ENCODE measurements at regions not wholly inside any gene's neighbourhood (a gene's known extent, or its start where the extent isn't known, plus 50 kb on each side); places are given as distances from the start of the nearest gene placed in this dataset.

DNA sequence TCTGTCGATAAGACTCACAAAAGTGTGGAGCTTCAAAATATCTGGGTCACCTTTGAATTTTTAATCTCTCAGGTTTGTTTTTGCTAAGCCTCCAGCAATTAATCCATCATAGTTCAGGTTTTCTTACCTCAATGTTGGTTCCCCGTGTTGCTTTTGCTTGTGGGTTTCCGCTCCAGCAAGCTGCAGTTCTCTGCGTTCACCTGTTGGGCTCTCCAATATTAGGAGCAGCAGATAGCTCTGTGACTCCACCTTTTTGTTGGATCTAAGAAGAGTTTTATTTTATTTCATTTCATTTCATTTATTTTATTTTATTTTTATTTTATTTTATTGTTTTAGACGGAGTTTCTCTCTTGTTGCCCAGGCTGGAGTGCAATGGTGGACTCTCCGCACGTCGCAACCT lies 335.5 kb downstream of the COL11A1 start:
- DNase-seq (ENCODE audit: low read depth in 4 of 6, low spot score in 6 of 6), result no peak
- H3K4me1 ChIP-seq (ENCODE audit: control insufficient read depth, insufficient read depth, low read length), result no peaks in the 10 kb centered on the region
- WGBS (ENCODE audit: insufficient coverage), result 80% methylated on average over 1 of the region's 8 CpGs

DNA sequence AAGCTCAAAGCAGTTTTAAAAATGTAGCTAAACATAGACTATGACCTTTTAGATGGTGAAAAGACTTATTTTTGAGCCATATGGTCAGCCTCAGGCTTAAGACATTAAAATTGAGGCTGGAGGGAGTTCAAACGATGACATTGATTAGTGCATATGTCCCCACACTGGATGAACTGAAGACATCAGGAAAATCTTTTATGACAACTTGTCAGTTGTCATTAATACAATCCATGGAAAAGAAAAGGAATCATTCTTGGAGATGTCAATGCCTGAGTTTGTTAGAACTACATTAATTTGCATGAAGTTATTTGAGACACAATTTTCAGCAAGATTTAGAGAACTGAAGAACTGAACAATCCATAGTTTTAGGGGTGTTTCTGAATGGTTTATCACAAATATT lies 349.9 kb downstream of the COL11A1 start:
- no peaks in the 10 kb centered on the region for H3K4me1 ChIP-seq (ENCODE audit: control insufficient read depth, insufficient read depth, low read length)
- H3K27ac ChIP-seq (ENCODE audit: low read depth, low read length), result no peak overlapping the region
- H3K36me3 ChIP-seq (ENCODE audit: control insufficient read depth, insufficient read depth, low read length), result no peaks in the 10 kb centered on the region
- H3K9me3 ChIP-seq (ENCODE audit: control insufficient read depth, insufficient read depth, low read length), result no peaks in the 10 kb centered on the region
- no peak overlapping the region for H3K4me3 ChIP-seq (ENCODE audit: low read depth, low read length)
- no peaks in the 10 kb centered on the region for H3K27me3 ChIP-seq (ENCODE audit: control insufficient read depth, insufficient read depth, low read length)
- DNase-seq (ENCODE audit: low read depth in 4 of 6, low spot score in 6 of 6), result no peak
- no CpG with 5 or more reads among the region's 1 CpG for WGBS (ENCODE audit: insufficient coverage)

More for the DNA sequence above, 335.5 kb downstream of the COL11A1 start:
- H3K9me3 ChIP-seq (ENCODE audit: control insufficient read depth, insufficient read depth, low read length), result no peaks in the 10 kb centered on the region
- no peaks in the 10 kb centered on the region for H3K27me3 ChIP-seq (ENCODE audit: control insufficient read depth, insufficient read depth, low read length)
- no peak overlapping the region for H3K4me3 ChIP-seq (ENCODE audit: low read depth, low read length)
- no peaks in the 10 kb centered on the region for H3K36me3 ChIP-seq (ENCODE audit: control insufficient read depth, insufficient read depth, low read length)
- no peak overlapping the region for H3K27ac ChIP-seq (ENCODE audit: low read depth, low read length)

DNA sequence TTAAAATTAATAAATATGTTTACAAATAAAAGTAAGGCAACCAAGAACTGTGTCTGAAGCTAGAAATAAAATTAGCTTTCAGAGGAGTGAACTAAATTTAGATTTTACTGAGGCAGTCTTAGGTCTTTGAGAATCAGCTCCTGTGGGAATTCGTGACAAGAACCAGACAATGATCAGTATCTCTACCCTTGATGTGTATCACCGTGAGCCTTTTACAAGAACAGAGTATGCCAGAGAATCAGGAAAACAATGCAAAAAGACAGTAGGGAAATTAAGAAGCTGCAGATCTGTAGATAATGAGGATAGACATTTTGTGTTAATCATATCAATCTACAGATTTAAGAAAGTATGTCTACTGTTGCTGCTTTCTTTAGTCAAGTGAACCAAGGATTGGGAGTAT lies 351.0 kb downstream of the COL11A1 start:
- Histone ChIP-seq H3K4me1 (ENCODE audit: control insufficient read depth, insufficient read depth, low read length) (no peaks in the 10 kb centered on the region), H3K9me3 (ENCODE audit: control insufficient read depth, insufficient read depth, low read length) (no peaks in the 10 kb centered on the region)
- WGBS (ENCODE audit: insufficient coverage), result 86% methylated on average over 1 of the region's 2 CpGs

DNA sequence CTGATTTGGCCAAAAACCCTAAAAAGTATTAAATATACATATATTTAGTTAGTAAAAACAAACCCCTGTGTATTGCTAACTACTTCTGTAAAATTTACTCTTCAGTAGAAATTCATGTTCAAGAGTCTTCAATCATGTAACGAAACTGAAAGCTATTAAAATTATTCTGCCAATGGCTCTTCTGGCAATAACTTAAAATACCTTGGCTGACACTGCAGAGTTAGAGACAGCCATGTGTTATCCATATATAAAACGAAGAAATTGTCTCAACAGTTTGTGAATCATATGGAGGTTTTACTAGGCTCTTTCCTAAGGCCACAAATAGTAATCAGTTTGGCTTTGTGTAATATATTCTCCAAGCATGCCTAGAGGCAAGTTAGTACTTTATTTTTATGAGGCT lies 357.2 kb downstream of the COL11A1 start:
- Histone ChIP-seq H3K4me3 (ENCODE audit: low read depth, low read length) (no peak overlapping the region), H3K4me1 (ENCODE audit: control insufficient read depth, insufficient read depth, low read length) (no peaks in the 10 kb centered on the region), H3K27ac (ENCODE audit: low read depth, low read length) (no peak overlapping the region), H3K9me3 (ENCODE audit: control insufficient read depth, insufficient read depth, low read length) (no peaks in the 10 kb centered on the region), H3K27me3 (ENCODE audit: control insufficient read depth, insufficient read depth, low read length) (no peaks in the 10 kb centered on the region), H3K36me3 (ENCODE audit: control insufficient read depth, insufficient read depth, low read length) (no peaks in the 10 kb centered on the region)
- no CpG with 5 or more reads among the region's 2 CpGs for WGBS (ENCODE audit: insufficient coverage)
- no peak for DNase-seq (ENCODE audit: low read depth in 4 of 6, low spot score in 6 of 6)

More for the DNA sequence above, 351.0 kb downstream of the COL11A1 start:
- no peak for DNase-seq (ENCODE audit: low read depth in 4 of 6, low spot score in 6 of 6)
- Histone ChIP-seq H3K27me3 (ENCODE audit: control insufficient read depth, insufficient read depth, low read length) (no peaks in the 10 kb centered on the region), H3K36me3 (ENCODE audit: control insufficient read depth, insufficient read depth, low read length) (no peaks in the 10 kb centered on the region), H3K4me3 (ENCODE audit: low read depth, low read length) (no peak overlapping the region), H3K27ac (ENCODE audit: low read depth, low read length) (no peak overlapping the region)

DNA sequence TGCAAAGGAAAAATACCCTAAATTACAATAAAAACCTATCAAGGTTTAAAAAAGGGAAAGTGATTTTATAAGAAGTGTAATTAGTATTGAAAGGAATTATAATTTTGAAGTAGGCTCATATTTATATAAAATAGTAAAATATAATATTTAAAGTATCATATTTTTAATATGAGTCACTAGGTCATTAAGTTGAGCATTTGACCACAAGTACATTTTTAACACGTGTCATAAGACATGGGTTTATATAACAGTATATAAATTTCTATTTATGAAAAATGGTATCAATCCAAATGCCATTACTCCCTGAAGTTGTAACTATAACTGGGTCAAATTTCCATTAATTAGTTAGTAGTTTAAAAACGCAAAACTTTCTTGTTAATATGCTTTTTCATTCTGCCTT lies 365.9 kb downstream of the COL11A1 start:
- no peaks in the 10 kb centered on the region for H3K36me3 ChIP-seq (ENCODE audit: control insufficient read depth, insufficient read depth, low read length)
- 100% methylated on average over 1 of the region's 2 CpGs for WGBS (ENCODE audit: insufficient coverage)
- H3K27me3 ChIP-seq (ENCODE audit: control insufficient read depth, insufficient read depth, low read length), result no peaks in the 10 kb centered on the region
- H3K4me1 ChIP-seq (ENCODE audit: control insufficient read depth, insufficient read depth, low read length), result no peaks in the 10 kb centered on the region
- no peak overlapping the region for H3K4me3 ChIP-seq (ENCODE audit: low read depth, low read length)
- no peaks in the 10 kb centered on the region for H3K9me3 ChIP-seq (ENCODE audit: control insufficient read depth, insufficient read depth, low read length)
- no peak for DNase-seq (ENCODE audit: low read depth in 4 of 6, low spot score in 6 of 6)
- H3K27ac ChIP-seq (ENCODE audit: low read depth, low read length), result no peak overlapping the region

DNA sequence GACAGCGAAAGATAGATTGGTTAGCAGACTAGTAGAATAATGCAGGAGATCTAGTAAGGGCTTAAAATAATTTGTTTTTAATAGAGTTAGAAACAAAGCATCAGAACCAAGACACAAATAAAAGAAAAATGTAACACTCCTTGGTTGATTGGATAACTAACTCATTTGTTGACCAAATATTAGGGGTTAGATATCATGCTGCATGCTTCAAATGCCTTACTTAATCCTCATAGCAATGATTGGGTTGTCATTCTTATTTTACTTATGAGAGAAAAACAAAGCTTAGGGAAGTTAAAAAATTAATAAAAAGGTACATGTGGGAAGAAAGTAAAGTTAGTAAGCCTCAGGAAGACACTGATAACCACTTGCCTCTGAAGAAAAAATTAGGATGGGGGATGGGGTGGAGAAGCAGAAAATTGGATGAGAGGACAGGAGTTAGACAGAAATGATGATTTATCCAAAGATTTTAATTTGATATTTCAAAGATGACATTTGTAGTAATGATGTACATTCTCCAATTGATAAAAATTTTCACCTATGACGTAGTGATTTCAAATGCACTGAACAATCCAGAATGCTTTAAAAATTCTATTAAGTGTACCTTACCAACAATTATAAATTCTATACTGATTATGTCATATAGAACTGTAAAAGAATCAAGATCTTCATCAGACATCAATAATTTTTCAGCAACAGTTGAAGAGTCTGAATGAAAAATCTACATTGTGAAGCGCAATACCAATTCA lies 374.7 kb downstream of the COL11A1 start:
- H3K4me3 ChIP-seq (ENCODE audit: low read depth, low read length), result no peak overlapping the region
- H3K9me3 ChIP-seq (ENCODE audit: control insufficient read depth, insufficient read depth, low read length), result no peaks in the 10 kb centered on the region
- WGBS (ENCODE audit: insufficient coverage), result no CpG with 5 or more reads among the region's 3 CpGs
- H3K27me3 ChIP-seq (ENCODE audit: control insufficient read depth, insufficient read depth, low read length), result no peaks in the 10 kb centered on the region
- no peaks in the 10 kb centered on the region for H3K4me1 ChIP-seq (ENCODE audit: control insufficient read depth, insufficient read depth, low read length)
- no peaks in the 10 kb centered on the region for H3K36me3 ChIP-seq (ENCODE audit: control insufficient read depth, insufficient read depth, low read length)
- no peak overlapping the region for H3K27ac ChIP-seq (ENCODE audit: low read depth, low read length)
- DNase-seq (ENCODE audit: low read depth in 4 of 6, low spot score in 6 of 6), result no peak

DNA sequence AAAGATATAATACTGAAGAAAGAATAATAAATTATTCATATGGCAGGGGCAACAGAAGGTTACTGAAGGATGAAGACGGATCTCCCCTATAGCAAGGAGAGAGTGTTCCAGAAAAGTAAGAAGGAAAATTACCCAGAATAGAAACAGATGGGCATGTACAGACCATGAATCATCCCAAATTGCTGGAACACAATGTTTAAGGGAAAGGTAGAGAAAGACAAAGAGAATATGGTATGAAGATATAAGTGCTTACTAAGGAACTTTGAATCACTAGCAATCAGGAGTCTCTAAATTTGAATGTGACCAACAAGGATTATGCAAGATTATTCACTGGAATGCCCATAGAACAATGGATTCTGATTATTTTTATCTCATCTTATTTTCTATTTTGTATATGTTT lies 375.4 kb downstream of the COL11A1 start:
- Histone ChIP-seq H3K27ac (ENCODE audit: low read depth, low read length) (no peak overlapping the region), H3K36me3 (ENCODE audit: control insufficient read depth, insufficient read depth, low read length) (no peaks in the 10 kb centered on the region), H3K9me3 (ENCODE audit: control insufficient read depth, insufficient read depth, low read length) (no peaks in the 10 kb centered on the region), H3K4me1 (ENCODE audit: control insufficient read depth, insufficient read depth, low read length) (no peaks in the 10 kb centered on the region), H3K4me3 (ENCODE audit: low read depth, low read length) (no peak overlapping the region), H3K27me3 (ENCODE audit: control insufficient read depth, insufficient read depth, low read length) (no peaks in the 10 kb centered on the region)
- no CpG with 5 or more reads among the region's 1 CpG for WGBS (ENCODE audit: insufficient coverage)
- DNase-seq (ENCODE audit: low read depth in 4 of 6, low spot score in 6 of 6), result no peak

DNA sequence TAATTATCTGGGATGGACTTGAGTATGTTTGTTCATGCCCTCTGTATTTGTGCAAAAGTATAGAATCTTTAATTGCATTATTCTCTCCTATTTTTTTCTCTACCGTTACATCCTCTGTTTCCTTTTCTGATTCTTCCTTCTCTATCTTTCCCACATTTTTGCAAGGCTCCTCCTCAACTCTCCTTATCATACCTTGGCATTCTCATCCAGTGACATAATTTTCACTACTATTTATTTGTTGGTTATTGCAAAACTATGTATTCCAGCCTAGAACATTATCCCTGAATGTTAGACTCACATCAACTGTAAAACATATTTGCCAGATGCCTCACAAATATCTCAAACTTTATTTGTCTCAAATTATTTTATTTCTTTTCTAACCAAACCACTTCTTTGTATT lies 381.9 kb downstream of the COL11A1 start:
- no CpG with 5 or more reads among the region's 1 CpG for WGBS (ENCODE audit: insufficient coverage)

DNA sequence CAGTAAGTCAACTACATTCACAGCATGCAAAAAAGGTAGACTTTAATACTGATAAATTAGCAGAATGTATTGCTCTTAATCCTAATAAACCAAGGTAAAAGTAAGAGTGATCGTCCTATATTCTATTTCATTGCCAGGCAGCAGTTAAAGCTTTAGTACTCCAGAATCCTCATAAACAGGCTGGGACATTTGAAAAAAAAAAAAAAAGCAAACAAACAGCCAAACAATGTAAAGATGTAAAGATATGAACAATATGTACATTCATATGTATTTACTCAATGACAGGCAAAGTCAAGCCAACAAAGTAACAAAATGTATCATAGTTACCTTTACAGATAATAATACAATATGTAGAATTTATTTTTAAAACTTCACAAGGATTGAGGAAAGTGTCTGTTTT lies 383.6 kb downstream of the COL11A1 start:
- no CpG with 5 or more reads among the region's 1 CpG for WGBS (ENCODE audit: insufficient coverage)
- Histone ChIP-seq H3K27ac (ENCODE audit: low read depth, low read length) (no peak overlapping the region), H3K4me1 (ENCODE audit: control insufficient read depth, insufficient read depth, low read length) (no peaks in the 10 kb centered on the region), H3K27me3 (ENCODE audit: control insufficient read depth, insufficient read depth, low read length) (no peaks in the 10 kb centered on the region), H3K4me3 (ENCODE audit: low read depth, low read length) (no peak overlapping the region), H3K36me3 (ENCODE audit: control insufficient read depth, insufficient read depth, low read length) (no peaks in the 10 kb centered on the region), H3K9me3 (ENCODE audit: control insufficient read depth, insufficient read depth, low read length) (no peaks in the 10 kb centered on the region)
- DNase-seq (ENCODE audit: low read depth in 4 of 6, low spot score in 6 of 6), result no peak

More for the DNA sequence above, 381.9 kb downstream of the COL11A1 start:
- no peaks in the 10 kb centered on the region for H3K36me3 ChIP-seq (ENCODE audit: control insufficient read depth, insufficient read depth, low read length)
- DNase-seq (ENCODE audit: low read depth in 4 of 6, low spot score in 6 of 6), result no peak
- no peaks in the 10 kb centered on the region for H3K27me3 ChIP-seq (ENCODE audit: control insufficient read depth, insufficient read depth, low read length)
- no peaks in the 10 kb centered on the region for H3K4me1 ChIP-seq (ENCODE audit: control insufficient read depth, insufficient read depth, low read length)
- H3K9me3 ChIP-seq (ENCODE audit: control insufficient read depth, insufficient read depth, low read length), result no peaks in the 10 kb centered on the region
- H3K27ac ChIP-seq (ENCODE audit: low read depth, low read length), result no peak overlapping the region
- no peak overlapping the region for H3K4me3 ChIP-seq (ENCODE audit: low read depth, low read length)

DNA sequence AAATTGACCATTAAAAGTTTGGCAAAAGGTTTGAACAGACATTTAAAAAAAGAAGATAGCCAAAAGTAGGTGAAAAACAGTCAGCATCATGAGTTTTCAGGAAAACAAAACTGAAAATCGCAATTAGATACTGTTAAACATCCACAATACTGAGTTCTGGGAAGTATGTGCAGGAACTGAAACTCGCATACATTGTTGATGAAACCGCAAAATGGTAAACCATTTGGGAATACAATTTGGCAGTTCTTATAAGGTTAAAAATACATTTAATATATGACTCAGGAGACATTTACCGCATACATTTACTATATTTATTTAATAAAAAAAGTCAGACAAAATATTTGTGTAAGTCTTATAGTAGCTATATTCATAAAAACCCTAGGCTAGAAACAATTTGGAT lies 393.2 kb downstream of the COL11A1 start:
- no peaks in the 10 kb centered on the region for H3K4me1 ChIP-seq (ENCODE audit: control insufficient read depth, insufficient read depth, low read length)
- no peak overlapping the region for H3K27ac ChIP-seq (ENCODE audit: low read depth, low read length)
- no CpG with 5 or more reads among the region's 4 CpGs for WGBS (ENCODE audit: insufficient coverage)
- DNase-seq (ENCODE audit: low read depth in 4 of 6, low spot score in 6 of 6), result no peak
- no peaks in the 10 kb centered on the region for H3K9me3 ChIP-seq (ENCODE audit: control insufficient read depth, insufficient read depth, low read length)
- no peak overlapping the region for H3K4me3 ChIP-seq (ENCODE audit: low read depth, low read length)
- H3K36me3 ChIP-seq (ENCODE audit: control insufficient read depth, insufficient read depth, low read length), result no peaks in the 10 kb centered on the region
- H3K27me3 ChIP-seq (ENCODE audit: control insufficient read depth, insufficient read depth, low read length), result no peaks in the 10 kb centered on the region

All from spinal cord (tissue), 9 donors.